Urinary bladder (tissue), 3 donors: ENCODE measurements at regions not wholly inside any gene's neighbourhood (a gene's known extent, or its start where the extent isn't known, plus 50 kb on each side); places are given as distances from the start of the nearest gene placed in this dataset.

Experiments
- DNase-seq: peaks from one replicate; pipeline ENCODE4 v3.0.0-alpha.2; 2015; ENCODE audit errors: extremely low spot score
- H3K27ac ChIP-seq: one replicate; pipeline ENCODE4 v1.5.1; 2013; ENCODE audit warnings: low read depth, mild to moderate bottlenecking, moderate library complexity
- H3K36me3 ChIP-seq: one replicate; pipeline ENCODE4 v1.6.1; 2013; ENCODE audit warnings: mild to moderate bottlenecking, moderate library complexity; ENCODE audit not compliant: insufficient read depth
- H3K4me1 ChIP-seq: one replicate; pipeline ENCODE4 v1.6.1; 2013; ENCODE audit warnings: mild to moderate bottlenecking, moderate library complexity; ENCODE audit not compliant: insufficient read depth
- H3K4me3 ChIP-seq: one replicate; pipeline ENCODE4 v1.5.1; 2013; ENCODE audit warnings: low read depth, low read length
- WGBS: extraction: QIAGEN DNeasy Blood & Tissue Kit; methylation state at CpG from one replicate; pipeline ENCODE4 v1.1.7; 2013; 5-methylcytosine and 5-hydroxymethylcytosine counted together
- donor health status: healthy with polysubstance abuse.
- donor health status: healthy.

DNA sequence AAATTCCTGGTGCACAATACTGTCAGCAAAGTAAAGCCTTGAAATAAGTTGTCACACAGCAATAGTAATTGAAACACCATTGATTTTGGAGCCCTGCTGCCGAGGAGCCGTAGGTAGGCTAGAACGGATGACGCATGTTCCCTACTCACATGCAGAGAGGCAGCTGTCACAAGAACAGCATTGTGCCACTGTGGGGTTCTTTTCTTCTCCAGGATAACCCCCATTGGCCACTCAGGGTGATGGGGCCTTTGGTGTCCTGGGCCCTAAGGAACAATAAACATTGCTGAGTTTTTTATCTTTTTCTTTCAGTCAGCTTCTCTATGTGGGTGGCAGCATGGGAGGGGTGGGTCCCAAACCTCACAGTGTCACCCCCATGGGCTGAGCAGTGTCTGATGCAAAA, 542.3 kb downstream of the BCOR start:
- Histone ChIP-seq H3K27ac (no peak overlapping the region), H3K36me3 (no peaks in the 10 kb centered on the region), H3K4me1 (no peaks in the 10 kb centered on the region), H3K4me3 (no peak overlapping the region)
- no peak for DNase-seq
- 98% methylated on average over 4 of the region's 4 CpGs for WGBS

DNA sequence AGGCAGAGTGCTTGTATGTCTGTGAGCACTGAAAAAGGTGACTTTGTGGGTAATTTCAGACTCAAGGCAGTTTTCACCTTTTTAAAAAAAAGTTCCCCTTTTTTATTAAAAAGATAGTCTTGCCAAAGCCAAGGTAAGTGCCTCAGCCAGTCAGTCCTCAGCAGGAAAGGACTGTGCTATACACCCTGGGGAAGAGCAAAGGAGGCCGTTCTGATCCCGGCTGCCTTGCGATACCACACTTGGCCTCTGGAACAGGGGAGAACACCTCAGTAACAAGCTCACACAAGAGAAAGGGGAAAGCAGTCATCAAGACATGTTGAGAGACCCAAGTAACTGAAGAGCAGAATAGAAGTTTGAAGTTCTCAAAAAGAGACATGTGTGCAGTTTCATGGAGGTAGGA, 541.7 kb downstream of the BCOR start:
- Histone ChIP-seq H3K4me3 (no peak overlapping the region), H3K36me3 (no peaks in the 10 kb centered on the region), H3K27ac (no peak overlapping the region), H3K4me1 (no peaks in the 10 kb centered on the region)
- 91% methylated on average over 3 of the region's 3 CpGs for WGBS
- no peak for DNase-seq

DNA sequence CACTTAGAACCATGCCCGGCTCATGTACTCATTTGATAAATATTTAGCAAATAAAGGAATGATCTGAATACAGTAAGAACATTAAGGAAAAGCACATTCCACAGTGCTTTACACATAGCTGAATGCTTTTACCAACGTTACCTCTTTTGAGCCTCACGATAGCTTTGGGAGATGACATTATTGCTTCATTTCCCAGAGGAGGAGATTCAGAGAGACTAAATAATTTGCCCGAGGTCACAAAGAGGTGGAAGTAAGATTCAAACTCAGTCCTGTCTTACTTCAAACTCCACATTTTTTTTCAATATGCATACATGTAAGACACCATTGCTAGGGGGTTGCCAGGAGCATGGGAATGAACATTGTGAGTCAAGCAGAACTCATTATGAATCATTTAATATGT, 538.5 kb downstream of the BCOR start:
- H3K27ac ChIP-seq: no peak overlapping the region
- H3K36me3 ChIP-seq: no peaks in the 10 kb centered on the region
- no peak for DNase-seq
- 81% methylated on average over 4 of the region's 4 CpGs for WGBS
- H3K4me1 ChIP-seq: no peaks in the 10 kb centered on the region
- H3K4me3 ChIP-seq: no peak overlapping the region

GRCh38 chrX:39560271-39560670, 537.5 kb downstream of the BCOR start:
- Histone ChIP-seq H3K4me1 (no peaks in the 10 kb centered on the region), H3K27ac (no peak overlapping the region), H3K4me3 (no peak overlapping the region), H3K36me3 (no peaks in the 10 kb centered on the region)
- DNase-seq: no peak
- WGBS: 61% methylated on average over 12 of the region's 12 CpGs

GRCh38 chrX:39563178-39563577, 534.6 kb downstream of the BCOR start:
- Histone ChIP-seq H3K4me3 (no peak overlapping the region), H3K27ac (no peak overlapping the region), H3K4me1 (no peaks in the 10 kb centered on the region), H3K36me3 (no peaks in the 10 kb centered on the region)
- no peak for DNase-seq

DNA sequence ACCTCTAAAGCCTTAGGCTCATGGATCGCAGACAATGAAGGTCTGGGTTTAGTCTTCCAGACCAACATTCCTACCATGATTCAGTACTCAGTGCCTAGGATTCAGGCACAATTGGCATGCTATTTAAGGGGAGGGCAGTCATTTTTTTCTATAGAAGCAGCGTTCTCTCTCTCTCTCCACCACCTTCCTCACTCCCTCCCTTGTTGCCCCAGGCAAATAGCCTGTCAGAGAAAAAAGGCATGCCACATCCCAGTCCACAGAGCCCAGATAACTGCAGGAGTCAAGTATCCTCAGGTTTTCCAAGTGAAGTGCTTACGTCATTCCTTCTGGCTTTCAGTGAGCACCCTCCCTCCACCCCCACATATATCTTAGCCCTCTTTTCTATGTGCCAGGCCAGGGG, 533.0 kb downstream of the BCOR start:
- 88% methylated on average over 3 of the region's 3 CpGs for WGBS
- DNase-seq: no peak
- no peaks in the 10 kb centered on the region for H3K4me1 ChIP-seq
- no peaks in the 10 kb centered on the region for H3K36me3 ChIP-seq
- H3K27ac ChIP-seq: no peak overlapping the region
- no peak overlapping the region for H3K4me3 ChIP-seq

- Histone ChIP-seq H3K36me3 (no peaks in the 10 kb centered on the region), H3K4me1 (no peaks in the 10 kb centered on the region), H3K27ac (no peak overlapping the region), H3K4me3 (no peak overlapping the region)
- no peak for DNase-seq
- 67% methylated on average over 3 of the region's 3 CpGs for WGBS
Measured at GRCh38 chrX:39574178-39574577, 523.6 kb downstream of the BCOR start.

- no peak for DNase-seq
- Histone ChIP-seq H3K27ac (no peak overlapping the region), H3K36me3 (no peaks in the 10 kb centered on the region), H3K4me3 (no peak overlapping the region), H3K4me1 (no peaks in the 10 kb centered on the region)
- 64% methylated on average over 28 of the region's 28 CpGs for WGBS
Measured at GRCh38 chrX:39576041-39576872, 521.5 kb downstream of the BCOR start.

DNA sequence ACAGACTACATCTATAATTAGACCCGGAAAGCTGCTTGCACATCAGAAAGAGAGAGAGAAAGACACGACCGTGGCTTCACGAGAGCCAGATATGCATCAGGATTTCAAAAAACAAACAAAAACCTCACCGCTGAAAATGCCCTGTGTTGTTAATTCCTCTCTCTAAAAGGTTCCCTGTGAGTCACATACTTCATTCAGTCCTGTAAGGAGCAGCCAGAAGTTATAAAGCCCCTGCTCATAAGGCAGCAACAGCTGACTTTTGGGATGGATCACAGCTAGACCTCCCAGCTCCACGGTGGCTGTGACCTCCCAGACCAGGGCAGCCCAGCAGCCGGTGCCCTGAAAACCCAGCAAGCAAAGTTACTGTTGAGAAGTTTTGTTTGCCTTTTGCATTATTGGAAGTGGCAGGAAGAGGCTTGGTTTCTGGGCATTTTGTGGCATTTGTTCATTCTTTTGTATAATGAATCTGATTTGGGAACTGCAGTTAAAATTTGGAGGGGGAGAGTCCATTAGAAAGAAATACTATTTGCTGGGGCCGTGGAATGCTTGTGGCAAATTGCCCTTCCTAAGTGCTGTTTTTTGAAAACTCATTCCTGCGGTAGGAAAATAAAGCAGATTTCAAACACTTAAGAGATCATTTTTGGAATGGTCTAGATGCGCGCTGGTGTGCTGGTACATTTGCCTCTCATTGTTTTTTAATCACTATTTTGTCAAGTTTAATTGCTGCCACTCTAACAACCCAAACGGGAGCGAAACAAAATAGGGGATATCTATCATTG, 520.4 kb downstream of the BCOR start:
- H3K4me1 ChIP-seq: no peaks in the 10 kb centered on the region
- no peaks in the 10 kb centered on the region for H3K36me3 ChIP-seq
- no peak overlapping the region for H3K4me3 ChIP-seq
- DNase-seq: no peak
- no peak overlapping the region for H3K27ac ChIP-seq
- 46% methylated on average over 13 of the region's 13 CpGs for WGBS

DNA sequence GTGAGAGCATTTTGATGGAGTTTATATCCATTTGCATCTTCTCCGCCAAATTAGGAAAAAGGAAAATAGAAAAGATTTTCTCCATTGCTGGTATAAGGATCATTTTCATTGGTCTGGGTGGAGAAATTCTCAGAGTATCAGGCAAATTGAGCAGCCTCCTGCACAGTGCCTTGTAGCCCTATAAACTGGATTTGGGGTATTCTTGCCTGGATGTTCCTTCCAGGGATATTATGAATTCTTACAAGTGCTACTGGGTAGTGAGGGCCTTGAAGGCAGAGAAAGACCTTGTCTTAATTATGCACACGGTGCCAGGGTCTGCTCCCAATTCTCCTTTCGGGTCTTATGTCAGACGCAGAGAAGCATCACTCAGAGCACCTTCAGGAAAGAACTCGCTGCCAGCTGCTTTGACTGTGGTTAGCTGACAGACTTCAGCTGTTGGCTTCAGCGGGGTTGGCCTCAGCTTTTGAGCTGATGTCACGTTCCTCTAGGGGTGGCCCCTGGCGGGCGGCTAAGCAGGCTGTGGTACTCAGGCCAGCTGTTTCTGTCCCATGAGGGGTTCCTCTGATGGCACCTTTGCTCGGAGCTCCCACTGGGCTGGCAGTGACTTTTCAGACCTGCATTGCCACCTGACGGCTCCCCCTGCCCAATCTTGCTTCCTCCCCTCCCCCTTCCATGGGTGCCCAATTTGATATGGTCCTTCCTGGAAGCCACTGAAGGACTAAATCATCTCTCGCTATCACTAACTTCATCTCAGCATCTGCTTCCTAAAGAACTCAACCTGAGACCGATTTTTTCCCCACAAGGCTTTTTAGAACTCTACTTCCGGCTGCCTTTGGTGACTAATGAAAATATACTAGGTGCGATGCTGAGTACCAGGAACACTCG, 519.5 kb downstream of the BCOR start:
- H3K27ac ChIP-seq: no peak overlapping the region
- no peak overlapping the region for H3K4me3 ChIP-seq
- WGBS: 54% methylated on average over 16 of the region's 16 CpGs
- H3K4me1 ChIP-seq: no peaks in the 10 kb centered on the region
- no peak for DNase-seq
- no peaks in the 10 kb centered on the region for H3K36me3 ChIP-seq

DNA sequence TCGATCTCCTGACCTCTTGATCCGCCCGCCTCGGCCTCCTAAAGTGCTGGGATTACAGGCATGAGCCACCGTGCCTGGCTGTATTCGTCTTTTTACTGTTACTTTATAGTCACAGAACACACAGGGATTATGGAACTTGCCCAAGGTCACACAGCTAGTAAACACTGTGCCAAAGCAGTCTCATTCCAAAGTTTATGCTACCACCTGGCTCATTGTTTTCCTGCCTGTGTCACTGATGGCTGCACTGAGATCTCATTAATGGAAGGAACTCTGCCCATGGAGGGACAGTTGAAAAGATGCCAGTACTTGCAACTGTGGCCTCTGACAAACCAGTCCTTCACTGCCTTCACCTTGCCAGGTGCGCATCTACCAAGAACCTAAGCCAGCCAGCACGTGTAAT, 517.7 kb downstream of the BCOR start:
- H3K27ac ChIP-seq: no peak overlapping the region
- DNase-seq: no peak
- 95% methylated on average over 8 of the region's 8 CpGs for WGBS
- H3K36me3 ChIP-seq: no peaks in the 10 kb centered on the region
- H3K4me3 ChIP-seq: no peak overlapping the region
- H3K4me1 ChIP-seq: no peaks in the 10 kb centered on the region

DNA sequence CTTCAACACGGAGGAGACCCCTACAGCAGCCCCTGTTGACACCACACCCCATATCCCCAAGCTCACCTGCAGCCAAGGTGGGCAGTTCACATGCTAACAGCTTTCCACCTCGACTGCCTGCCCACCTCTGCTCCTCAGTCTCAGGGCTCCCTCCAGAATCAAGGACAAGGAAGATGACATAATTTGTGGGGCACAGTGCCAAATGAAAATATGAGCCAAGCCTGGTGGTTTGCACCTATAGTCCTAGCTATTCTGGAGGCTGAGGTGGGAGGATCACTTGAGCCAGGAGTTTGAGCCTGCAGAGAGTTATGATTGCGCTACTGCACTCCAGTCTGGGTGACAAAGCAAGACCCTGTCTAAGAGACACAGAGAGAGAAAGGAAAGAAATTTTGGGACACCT, 516.3 kb downstream of the BCOR start:
- no peak overlapping the region for H3K4me3 ChIP-seq
- WGBS: 85% methylated on average over 3 of the region's 3 CpGs
- H3K4me1 ChIP-seq: no peaks in the 10 kb centered on the region
- DNase-seq: no peak
- H3K27ac ChIP-seq: no peak overlapping the region
- no peaks in the 10 kb centered on the region for H3K36me3 ChIP-seq

- no peak for DNase-seq
- no peaks in the 10 kb centered on the region for H3K4me1 ChIP-seq
- 58% methylated on average over 3 of the region's 3 CpGs for WGBS
- H3K4me3 ChIP-seq: no peak overlapping the region
- no peaks in the 10 kb centered on the region for H3K36me3 ChIP-seq
- no peak overlapping the region for H3K27ac ChIP-seq
Measured at GRCh38 chrX:39582091-39582490, 515.7 kb downstream of the BCOR start.
